H1 (cell line): ENCODE measurements at regions not wholly inside any gene's neighbourhood (a gene's known extent, or its start where the extent isn't known, plus 50 kb on each side); places are given as distances from the start of the nearest gene placed in this dataset.

Experiments
- CTCF ChIA-PET: fragments of 300-600 bp; sonication (Branson Sonifier 250); formaldehyde crosslinking; loops from one replicate; lab custom pipeline; 2021; ENCODE audit not compliant: partially characterized antibody; lab: Charles Lee
- POLR2A ChIA-PET: fragments of 300-600 bp; sonication (Branson Sonifier 250); formaldehyde crosslinking; loops from one replicate; lab custom pipeline; 2021; ENCODE audit warnings: inconsistent platforms; ENCODE audit not compliant: partially characterized antibody; lab: Charles Lee
- DNase-seq, 2 experiments: peaks; one replicate each; pipeline versions ENCODE4 v3.0.0 to v3.0.0-alpha.2; 2010 to 2022; ENCODE audit warnings: low spot score in 2 of 2, low read depth in 1 of 2, mixed read lengths in 1 of 2
- FAIRE-seq: peaks from 2 replicates; lab custom pipeline; 2011; peaks lifted over from hg19 to GRCh38; lab: Jason Lieb, UNC
- H2AFZ ChIP-seq: 2 replicates; pipeline ENCODE4 v1.8.1; 2012; ENCODE audit warnings: low read length, inconsistent platforms
- H2AK5ac ChIP-seq: 2 replicates; pipeline ENCODE4 v1.6.1; 2013; ENCODE audit warnings: low read depth, low read length
- H2BK120ac ChIP-seq: replicated peaks from 2 replicates; pipeline ENCODE3; 2013; ENCODE audit warnings: low read depth, low read length, inconsistent platforms
- H2BK12ac ChIP-seq: 2 replicates; pipeline ENCODE4 v1.6.1; 2013; ENCODE audit warnings: low read depth, low read length
- H2BK15ac ChIP-seq: 2 replicates; pipeline ENCODE4 v1.6.1; 2013; ENCODE audit warnings: low read length
- H2BK20ac ChIP-seq: 2 replicates; pipeline ENCODE4 v1.6.1; 2013; ENCODE audit warnings: low read length
- H2BK5ac ChIP-seq: 2 replicates; pipeline ENCODE4 v1.6.1; 2013; ENCODE audit warnings: low read depth, low read length
- H3K14ac ChIP-seq: 2 replicates; pipeline ENCODE4 v1.6.1; 2013; ENCODE audit warnings: inconsistent platforms; ENCODE audit not compliant: insufficient read length
- H3K18ac ChIP-seq: 2 replicates; pipeline ENCODE4 v1.6.1; 2013; ENCODE audit warnings: low read length; ENCODE audit errors: extremely low read depth
- H3K23ac ChIP-seq: 2 replicates; pipeline ENCODE4 v1.6.1; 2013; ENCODE audit warnings: inconsistent platforms; ENCODE audit not compliant: insufficient read length
- H3K23me2 ChIP-seq: 2 replicates; pipeline ENCODE4 v1.6.1; 2013; ENCODE audit warnings: low read depth, low read length
- H3K27ac ChIP-seq: 2 replicates; pipeline ENCODE4 v1.6.1; 2011; ENCODE audit warnings: low read depth, low read length, inconsistent platforms
- H3K27me3 ChIP-seq, 4 experiments: replicated peaks in 1 of 4; 1 replicate in 1 of 4; 2 replicates in 3 of 4; pipeline versions ENCODE4 v1.6.1 to v1.8.1; 2011 to 2013; ENCODE audit warnings: low read length in 3 of 4, mild to moderate bottlenecking in 3 of 4, inconsistent platforms in 2 of 4, mixed read lengths in 2 of 4, moderate library complexity in 1 of 4; ENCODE audit not compliant: control insufficient read depth in 3 of 4, insufficient read depth in 3 of 4; ENCODE audit errors: extremely low read depth in 1 of 4
- H3K36me3 ChIP-seq, 4 experiments: 2 replicates each; pipeline versions ENCODE4 v1.6.1 to v1.8.1; 2011 to 2013; ENCODE audit warnings: mild to moderate bottlenecking in 4 of 4, low read length in 3 of 4, moderate library complexity in 2 of 4, control low read depth in 1 of 4, inconsistent platforms in 1 of 4; ENCODE audit not compliant: insufficient read depth in 4 of 4, control insufficient read depth in 2 of 4
- H3K4ac ChIP-seq: replicated peaks from 2 replicates; pipeline ENCODE3; 2013; ENCODE audit warnings: low read length, low read depth, mixed read lengths, inconsistent platforms; ENCODE audit not compliant: insufficient read length
- H3K4me1 ChIP-seq, 4 experiments: replicated peaks in 1 of 4; 1 replicate in 1 of 4; 2 replicates in 3 of 4; pipeline versions ENCODE4 v1.6.1 to v1.8.1; 2011 to 2013; ENCODE audit warnings: low read length in 3 of 4, inconsistent platforms in 2 of 4, mixed read lengths in 1 of 4; ENCODE audit not compliant: insufficient read depth in 4 of 4, control insufficient read depth in 3 of 4
- H3K4me2 ChIP-seq, 2 experiments: 2 replicates each; pipeline versions ENCODE4 v1.6.1 to v1.8.1; 2011 to 2013; ENCODE audit warnings: low read depth in 2 of 2, low read length in 2 of 2, control low read depth in 1 of 2, inconsistent platforms in 1 of 2, mild to moderate bottlenecking in 1 of 2; ENCODE audit not compliant: insufficient read depth in 1 of 2
- H3K4me3 ChIP-seq, 4 experiments: fragments of 200-600, 300-600 bp in 1 of 4; sonication (generic), shearing (Covaris generic), sonication (Bioruptor Twin) in 1 of 4; 2 replicates each; pipeline versions ENCODE4 v1.5.1 to v1.8.1; 2011 to 2016; ENCODE audit warnings: low read length in 4 of 4, low read depth in 3 of 4, control low read depth in 2 of 4, inconsistent platforms in 2 of 4, mild to moderate bottlenecking in 2 of 4, mixed read lengths in 1 of 4, moderate library complexity in 1 of 4; ENCODE audit not compliant: insufficient read depth in 2 of 4; ENCODE audit errors: extremely low read depth in 1 of 4
- H3K56ac ChIP-seq: replicated peaks from 2 replicates; pipeline ENCODE3; 2013; ENCODE audit warnings: low read depth, mild to moderate bottlenecking, mixed read lengths, low read length, inconsistent platforms; ENCODE audit not compliant: insufficient read length
- H3K79me1 ChIP-seq: 2 replicates; pipeline ENCODE4 v1.6.1; 2013; ENCODE audit warnings: low read depth, low read length, control low read depth
- H3K79me2 ChIP-seq, 2 experiments: 2 replicates each; pipeline versions ENCODE4 v1.6.1 to v1.8.1; 2012 to 2013; ENCODE audit warnings: low read length in 2 of 2, mild to moderate bottlenecking in 2 of 2, inconsistent platforms in 1 of 2; ENCODE audit not compliant: insufficient read depth in 2 of 2, control insufficient read depth in 1 of 2
- H3K9ac ChIP-seq, 4 experiments: replicated peaks in 1 of 4; 1 replicate in 1 of 4; 2 replicates in 3 of 4; pipeline versions ENCODE4 v1.6.1 to v1.8.1; 2011 to 2013; ENCODE audit warnings: low read depth in 3 of 4, low read length in 3 of 4, control low read depth in 2 of 4, mild to moderate bottlenecking in 2 of 4, moderate library complexity in 2 of 4, inconsistent platforms in 1 of 4; ENCODE audit errors: extremely low read depth in 1 of 4
- H3K9me3 ChIP-seq, 2 experiments: 2 replicates each; pipeline versions ENCODE4 v1.6.1 to v1.8.1; 2012 to 2013; ENCODE audit warnings: mild to moderate bottlenecking in 2 of 2, moderate library complexity in 2 of 2, control low read depth in 1 of 2, inconsistent platforms in 1 of 2, low read depth in 1 of 2, low read length in 1 of 2, mixed read lengths in 1 of 2; ENCODE audit not compliant: insufficient read depth in 2 of 2
- H4K20me1 ChIP-seq, 2 experiments: replicated peaks in 1 of 2; 2 replicates each; pipeline versions ENCODE3 to v1.8.1; 2011 to 2013; ENCODE audit warnings: inconsistent platforms in 2 of 2, low read length in 2 of 2, mild to moderate bottlenecking in 1 of 2; ENCODE audit not compliant: insufficient read depth in 2 of 2, control insufficient read depth in 1 of 2
- H4K5ac ChIP-seq: 2 replicates; pipeline ENCODE4 v1.6.1; 2013; ENCODE audit warnings: low read length, low read depth, mixed read lengths, inconsistent platforms; ENCODE audit not compliant: insufficient read length
- H4K8ac ChIP-seq: 2 replicates; pipeline ENCODE4 v1.8.0; 2013; ENCODE audit warnings: mild to moderate bottlenecking, moderate library complexity, low read length, inconsistent platforms; ENCODE audit not compliant: insufficient read depth; ENCODE audit errors: extremely low read depth
- H4K91ac ChIP-seq: replicated peaks from 2 replicates; pipeline ENCODE3; 2013; ENCODE audit warnings: low read length, mixed read lengths, inconsistent platforms; ENCODE audit not compliant: insufficient read length
- ATF2 ChIP-seq: IDR thresholded peaks from 2 replicates; pipeline ENCODE4 v1.6.1; 2012; ENCODE audit warnings: low read length, inconsistent platforms
- BCL11A ChIP-seq, 2 experiments: IDR thresholded peaks; one replicate each; pipeline ENCODE4 v1.6.1; 2011; ENCODE audit warnings: low read depth in 2 of 2, low read length in 2 of 2, mild to moderate bottlenecking in 2 of 2
- CBX5 ChIP-seq: fragments of 300-800, 300-1000 bp; sonication (generic); IDR thresholded peaks from 2 replicates; pipeline ENCODE4 v1.7.1; 2016; ENCODE audit warnings: antibody characterized with exemption, low read length, low read depth
- JUND ChIP-seq: IDR thresholded peaks from 2 replicates; pipeline ENCODE4 v1.6.1; 2011; ENCODE audit warnings: mild to moderate bottlenecking, improper control_type of control experiment, low read length
- WGBS, 2 experiments: shearing (Covaris generic) in 1 of 2; methylation state at CpG; one replicate each; pipeline versions ENCODE4 v1.1.6 to v1.1.7; 2013 to 2015; ENCODE audit warnings: low lambda C conversion rate in 2 of 2, mixed read lengths in 2 of 2, inconsistent platforms in 1 of 2, low coverage in 1 of 2, missing lambda C conversion rate in 1 of 2; ENCODE audit not compliant: insufficient replicate concordance in 2 of 2, insufficient coverage in 1 of 2, insufficient read length in 1 of 2; ENCODE audit errors: extremely low coverage in 1 of 2, missing lambda C conversion rate in 1 of 2; 5-methylcytosine and 5-hydroxymethylcytosine counted together

- Histone ChIP-seq H2BK5ac (no peak overlapping the region), H2BK20ac (no peak overlapping the region), H3K27me3 (no peaks in the 10 kb centered on the region), H3K27ac (no peak overlapping the region), H2AFZ (no peak overlapping the region), H3K23me2 (no peaks in the 10 kb centered on the region), H3K4me1 (peaks cover 0 to 1% (median under 1%) of the 10 kb centered on the region in 4 experiments; a peak in 4 of 7 replicates), H4K91ac (no peak overlapping the region), H3K18ac (no peak overlapping the region), H3K4me2 (no peak overlapping the region), H3K79me1 (no peaks in the 10 kb centered on the region), H2BK12ac (no peak overlapping the region; the same call in 1 of the 2 replicates), H3K36me3 (no peaks in the 10 kb centered on the region), H2BK15ac (no peak overlapping the region), H3K14ac (no peak overlapping the region), H3K4ac (no peak overlapping the region), H2AK5ac (no peak overlapping the region), H4K5ac (no peak overlapping the region), H4K20me1 (no peaks in the 10 kb centered on the region), H3K9me3 (no peaks in the 10 kb centered on the region), H3K23ac (no peak overlapping the region), H3K4me3 (no peak overlapping the region), H3K79me2 (no peaks in the 10 kb centered on the region), H2BK120ac (no peak overlapping the region), H4K8ac (no peak overlapping the region), H3K9ac (no peak overlapping the region), H3K56ac (no peak overlapping the region)
- FAIRE-seq (no peak), DNase-seq (no peak)
- CTCF ChIA-PET = no interaction called here
- POLR2A ChIA-PET = no interaction called here
- WGBS, 2 experiments = 93% methylated on average over 6 of the region's 6 CpGs; no CpG with 5 or more reads in 1 of the 2 experiments
- TF ChIP-seq BCL11A (IDR thresholded peaks at IDR 0.05; ENCODE audit: low read depth in 2 of 2, low read length in 2 of 2) = no peak
- no peak for TF ChIP-seq ATF2
- TF ChIP-seq JUND = no peak
- TF ChIP-seq CBX5 = no peak
Observed at GRCh38 chr12:105559310-105559709, 228.8 kb downstream of the C12orf75 start.
